ENCODE measurements at regions not wholly inside any gene's neighbourhood (a gene's known extent, or its start where the extent isn't known, plus 50 kb on each side); places are given as distances from the start of the nearest gene placed in this dataset.
"Not testable (repeated sequence)": the region's sequence is repeated elsewhere in the genome, so short reads cannot be mapped to it uniquely, and the experiment has no call there.

- no peak for DNase-seq (ENCODE audit: low read depth)
- H3K4me3 ChIP-seq (ENCODE audit: low read length): no peak overlapping the region
- no peak for TF ChIP-seq CTCF (conservative IDR thresholded peaks at IDR 0.05; ENCODE audit: low read depth, low read length)
Observed at GRCh38 chr14:28820677-28821076, 54.1 kb downstream of the FOXG1 start.

GRCh38 chr14:28821993-28822392 lies 55.4 kb downstream of the FOXG1 start:
- TF ChIP-seq CTCF (conservative IDR thresholded peaks at IDR 0.05; ENCODE audit: low read depth, low read length): no peak

GRCh38 chr14:28823245-28823644 lies 56.7 kb downstream of the FOXG1 start:
- DNase-seq (ENCODE audit: low read depth): no peak
- TF ChIP-seq CTCF (conservative IDR thresholded peaks at IDR 0.05; ENCODE audit: low read depth, low read length): no peak
- no peak overlapping the region for H3K4me3 ChIP-seq (ENCODE audit: low read length)

More at GRCh38 chr14:28821993-28822392, 55.4 kb downstream of the FOXG1 start:
- no peak for DNase-seq (ENCODE audit: low read depth)
- no peak overlapping the region for H3K4me3 ChIP-seq (ENCODE audit: low read length)

GRCh38 chr14:28830115-28830534 lies 63.5 kb downstream of the FOXG1 start:
- no peak overlapping the region for H3K4me3 ChIP-seq (ENCODE audit: low read length)
- no peak for TF ChIP-seq CTCF (conservative IDR thresholded peaks at IDR 0.05; ENCODE audit: low read depth, low read length)
- no peak for DNase-seq (ENCODE audit: low read depth)

GRCh38 chr14:28831126-28831525 lies 64.5 kb downstream of the FOXG1 start:
- H3K4me3 ChIP-seq (ENCODE audit: low read length): no peak overlapping the region
- no peak for DNase-seq (ENCODE audit: low read depth)
- no peak for TF ChIP-seq CTCF (conservative IDR thresholded peaks at IDR 0.05; ENCODE audit: low read depth, low read length)

GRCh38 chr14:28842569-28842968 lies 76.0 kb downstream of the FOXG1 start:
- DNase-seq (ENCODE audit: low read depth); H3K4me3 ChIP-seq (ENCODE audit: low read length): not testable (repeated sequence)

- no peak for DNase-seq (ENCODE audit: low read depth)
- no peak for TF ChIP-seq CTCF (conservative IDR thresholded peaks at IDR 0.05; ENCODE audit: low read depth, low read length)
- no peak overlapping the region for H3K4me3 ChIP-seq (ENCODE audit: low read length)
Observed at GRCh38 chr14:28867571-28867970, 101.0 kb downstream of the FOXG1 start.

GRCh38 chr14:28870033-28870564 lies 103.5 kb downstream of the FOXG1 start:
- DNase-seq (ENCODE audit: low read depth): no peak
- no peak overlapping the region for H3K4me3 ChIP-seq (ENCODE audit: low read length)
- TF ChIP-seq CTCF (conservative IDR thresholded peaks at IDR 0.05; ENCODE audit: low read depth, low read length): no peak

Data from retinal pigment epithelial cell (primary cell).